Activated CD4-positive, alpha-beta T cell treated with anti-CD3 and anti-CD28 coated beads, Interleukin-2, amount 50 U/mL, for 1 hour (primary cell): ENCODE measurements at regions not wholly inside any gene's neighbourhood (a gene's known extent, or its start where the extent isn't known, plus 50 kb on each side); places are given as distances from the start of the nearest gene placed in this dataset.

ENCODE experiments used
- DNase-seq: peaks from one replicate; pipeline ENCODE4 v3.0.0-alpha.2; 2020

GRCh38 chr13:106911020-106911419, 343.1 kb upstream of the ARGLU1 start:
- DNase-seq: no peak

DNA sequence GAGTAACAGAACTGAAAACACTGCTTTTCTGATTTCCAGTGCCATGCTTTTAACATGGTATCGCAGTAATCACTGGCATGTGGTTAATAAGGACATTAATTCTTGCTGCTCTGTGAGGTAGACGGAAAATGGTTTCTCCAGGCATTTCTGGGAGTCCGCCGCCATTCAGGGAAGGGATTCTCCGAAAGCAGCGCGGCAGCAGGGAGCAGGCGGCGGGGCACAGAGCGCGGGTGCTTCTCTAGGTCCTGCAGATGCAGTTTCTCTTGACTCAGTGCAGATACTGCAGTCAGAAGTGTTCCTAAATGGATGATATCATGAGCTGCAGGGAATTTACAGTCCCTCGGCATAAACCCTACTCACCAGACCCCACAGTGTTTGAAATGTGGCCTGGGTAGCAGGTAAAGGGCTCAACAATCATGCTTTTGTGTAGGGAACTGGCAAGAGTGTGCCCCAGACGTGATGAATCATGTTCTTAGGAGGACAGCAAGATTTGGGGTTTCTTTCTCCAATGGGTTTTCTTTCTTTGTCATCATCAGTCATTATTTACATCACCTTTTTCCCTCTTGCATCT, 338.6 kb upstream of the ARGLU1 start:
- no peak for DNase-seq

- no peak for DNase-seq
These were observed 337.6 kb upstream of the ARGLU1 start for GRCh38 chr13:106905380-106906162.

- DNase-seq: no peak
These were observed 331.5 kb upstream of the ARGLU1 start for GRCh38 chr13:106899442-106899841.

GRCh38 chr13:106898231-106898630, 330.3 kb upstream of the ARGLU1 start:
- DNase-seq: no peak

GRCh38 chr13:106888148-106888547, 320.2 kb upstream of the ARGLU1 start:
- DNase-seq: no peak

DNA sequence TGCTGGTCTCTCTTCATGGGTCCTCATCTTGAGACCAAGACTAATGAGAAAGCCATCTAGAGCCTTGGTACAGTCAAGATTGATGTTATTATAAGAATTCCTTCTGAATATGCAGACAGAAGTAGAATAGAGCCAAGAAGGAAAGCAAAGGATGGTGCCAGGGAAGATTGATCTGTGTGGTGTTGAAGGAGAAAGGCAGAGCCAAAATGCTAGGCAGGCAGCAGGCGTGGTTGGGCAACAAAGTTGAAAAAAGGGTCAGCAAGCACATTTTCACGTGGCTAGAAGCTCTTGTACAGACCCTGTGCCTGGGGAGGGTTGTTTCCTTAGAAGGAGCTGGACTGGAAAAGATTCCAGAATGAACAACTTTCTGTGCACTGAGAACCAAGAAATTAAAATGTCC, 319.7 kb upstream of the ARGLU1 start:
- DNase-seq: no peak

- DNase-seq: no peak
These were observed 316.0 kb upstream of the ARGLU1 start for GRCh38 chr13:106883976-106884375.

GRCh38 chr13:106882246-106882645, 314.3 kb upstream of the ARGLU1 start:
- no peak for DNase-seq

- no peak for DNase-seq
These were observed 311.9 kb upstream of the ARGLU1 start for GRCh38 chr13:106879806-106880205.

DNA sequence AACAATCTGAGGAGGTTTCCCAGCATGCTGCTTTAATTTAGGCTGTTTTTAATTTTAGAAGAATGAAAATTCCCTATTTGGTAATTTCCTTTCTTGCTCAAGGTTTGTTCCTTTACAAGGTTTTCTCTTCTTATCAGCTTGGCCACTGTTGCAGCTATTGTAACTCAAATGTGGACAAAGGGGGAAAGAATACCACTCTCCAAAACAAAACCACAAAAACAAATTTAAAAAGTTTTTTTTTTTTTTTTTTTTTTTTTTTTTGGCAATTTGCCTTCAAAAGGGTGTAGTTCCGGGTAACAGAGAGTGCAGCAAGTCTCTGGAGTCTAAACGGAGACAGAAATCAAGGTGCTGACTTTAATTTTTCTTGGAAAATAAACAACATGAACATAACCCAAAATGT, 306.4 kb upstream of the ARGLU1 start:
- DNase-seq: no peak

- no peak for DNase-seq
These were observed 305.9 kb upstream of the ARGLU1 start for GRCh38 chr13:106873810-106874209.

DNA sequence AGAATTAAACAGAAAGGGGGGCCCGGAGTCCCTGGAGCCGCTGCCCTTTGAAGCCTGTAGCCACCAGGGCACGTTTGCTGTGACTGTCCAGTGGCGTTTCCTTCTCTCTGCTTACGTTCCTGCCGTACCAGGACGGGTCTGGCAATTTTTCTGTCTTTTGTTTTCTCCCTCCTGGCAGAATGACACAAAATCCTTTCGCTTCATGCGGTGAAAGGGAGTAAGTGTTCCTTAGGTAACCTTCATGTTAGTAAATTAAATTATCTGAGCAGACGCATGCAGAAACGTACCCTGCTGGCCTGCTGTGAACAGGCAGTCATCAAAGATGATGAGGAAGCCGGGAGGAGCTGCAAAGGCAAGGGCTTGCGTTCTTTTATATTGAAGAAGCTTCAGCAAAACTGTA, 299.3 kb upstream of the ARGLU1 start:
- no peak for DNase-seq

DNA sequence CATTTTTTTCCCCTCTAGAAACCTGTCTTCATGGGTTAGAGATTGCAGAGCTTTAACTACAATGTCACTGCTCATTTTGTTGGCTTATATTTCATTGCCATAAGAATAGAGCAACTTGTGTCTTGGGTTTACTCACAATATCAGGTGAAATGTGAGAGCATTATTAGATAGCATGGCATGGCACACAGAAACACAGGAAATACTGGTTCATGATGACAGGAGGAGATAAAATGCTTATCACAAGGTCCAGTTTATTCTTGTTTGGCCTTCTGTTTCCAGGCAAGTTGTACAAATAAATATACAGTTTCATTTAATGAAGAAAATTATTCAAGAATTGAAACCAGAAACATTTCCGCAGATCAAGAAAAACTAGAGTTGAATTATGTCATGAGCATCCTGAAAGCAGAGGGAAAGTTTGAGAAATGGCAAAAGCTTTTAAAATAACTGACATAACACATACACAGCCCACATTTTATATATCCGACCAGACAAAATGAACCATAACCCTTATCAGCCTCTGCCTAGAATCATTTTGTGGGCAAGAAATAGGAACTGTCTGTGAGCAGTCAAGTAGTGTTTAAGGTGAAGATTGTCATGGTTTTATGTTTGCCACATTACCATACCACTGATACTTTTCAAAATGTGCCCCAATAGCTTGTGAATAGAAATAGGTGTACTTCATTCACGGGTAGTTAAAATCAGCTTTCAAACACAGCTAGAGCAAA, 297.9 kb upstream of the ARGLU1 start:
- no peak for DNase-seq

- no peak for DNase-seq
These were observed 291.6 kb upstream of the ARGLU1 start for GRCh38 chr13:106859533-106859904.

GRCh38 chr13:106858903-106859532, 291.1 kb upstream of the ARGLU1 start:
- no peak for DNase-seq

GRCh38 chr13:106852436-106852835, 284.5 kb upstream of the ARGLU1 start:
- DNase-seq: no peak

GRCh38 chr13:106850973-106851650, 283.2 kb upstream of the ARGLU1 start:
- DNase-seq: no peak

DNA sequence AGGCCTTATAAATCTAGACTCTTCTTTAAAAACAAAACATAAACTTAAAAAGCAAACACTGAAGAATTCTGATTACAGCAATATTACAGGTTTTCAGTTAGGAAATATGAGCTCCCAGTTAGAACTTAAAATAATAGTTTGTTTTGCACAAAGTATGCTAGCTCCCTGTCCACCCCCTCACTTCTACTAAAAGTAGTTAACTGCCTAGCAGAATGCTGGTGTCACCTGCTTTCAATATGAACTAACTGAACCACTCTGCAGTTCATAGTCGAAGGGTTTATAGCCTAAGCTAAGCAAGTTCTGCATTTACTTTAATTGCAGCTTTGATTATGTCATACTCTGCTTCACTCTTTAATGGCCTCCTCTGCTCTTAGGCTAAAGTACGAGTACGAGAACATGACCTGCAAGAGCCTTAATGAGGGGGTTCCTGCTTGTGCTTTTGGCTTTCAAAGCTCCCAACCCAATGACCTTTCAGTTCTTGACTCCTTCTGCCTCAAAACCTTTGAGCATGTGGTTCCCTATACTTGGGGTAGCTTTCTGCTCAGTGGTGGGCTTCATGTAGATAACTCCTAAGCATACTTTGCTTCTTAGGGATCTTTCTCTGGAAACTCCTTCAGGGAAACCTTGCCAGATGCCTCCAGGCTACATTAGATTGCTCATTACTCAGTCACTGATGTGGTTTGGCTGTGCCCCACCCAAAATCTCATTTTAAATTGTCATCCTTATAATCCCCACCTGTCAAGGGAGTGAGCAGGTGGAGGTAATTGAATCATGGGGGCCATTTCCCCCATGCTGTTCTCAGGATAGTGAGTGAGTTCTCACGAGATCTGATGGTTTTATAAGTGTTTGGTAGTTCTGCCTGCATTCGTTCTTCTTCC, 278.9 kb upstream of the ARGLU1 start:
- DNase-seq: no peak

GRCh38 chr13:106836186-106836802, 268.4 kb upstream of the ARGLU1 start:
- DNase-seq: no peak

GRCh38 chr13:106835477-106835876, 267.5 kb upstream of the ARGLU1 start:
- no peak for DNase-seq

DNA sequence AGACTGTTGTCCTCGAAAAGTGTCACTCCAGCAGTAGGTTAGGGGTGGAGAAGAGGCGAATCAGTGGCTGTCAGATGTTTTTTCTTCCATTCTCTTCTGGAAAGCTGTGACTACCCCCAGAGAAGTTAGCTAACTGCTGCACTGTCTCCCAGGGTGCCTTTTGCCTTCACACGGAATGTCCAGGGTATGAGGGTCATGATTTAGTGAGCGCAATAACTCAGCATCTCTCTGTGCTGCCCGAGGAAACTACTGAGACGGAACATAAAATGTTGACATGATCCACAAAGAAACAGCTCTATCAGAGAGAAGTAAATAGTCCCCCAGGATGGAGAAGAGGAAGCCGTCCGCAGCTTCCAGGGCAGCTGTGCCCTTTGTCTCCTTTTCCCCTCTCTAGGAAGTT, 254.0 kb upstream of the ARGLU1 start:
- no peak for DNase-seq
